Fibroblast of the aortic adventitia (primary cell): ENCODE measurements at regions not wholly inside any gene's neighbourhood (a gene's known extent, or its start where the extent isn't known, plus 50 kb on each side); places are given as distances from the start of the nearest gene placed in this dataset.

Source experiments
- DNase-seq: peaks from one replicate; pipeline ENCODE4 v3.0.0-alpha.2; 2010; ENCODE audit warnings: low read depth
- H3K4me3 ChIP-seq: 2 replicates; pipeline ENCODE4 v1.5.1; 2011; ENCODE audit warnings: low read depth, mild to moderate bottlenecking, control low read depth, low read length, moderate library complexity
- CTCF ChIP-seq: IDR thresholded peaks from 2 replicates; pipeline ENCODE4 v1.5.1; 2011; ENCODE audit warnings: mild to moderate bottlenecking, low read length, control low read depth, inconsistent platforms; ENCODE audit not compliant: insufficient read depth

GRCh38 chr7:84422790-84423189, 228.2 kb upstream of the SEMA3A start:
- TF ChIP-seq CTCF = no peak
- DNase-seq = peak; percentile 16
- H3K4me3 ChIP-seq = no peak overlapping the region

GRCh38 chr7:84412161-84412969, 217.8 kb upstream of the SEMA3A start:
- DNase-seq = peak; percentile 93
- no peak for TF ChIP-seq CTCF
- no peak overlapping the region for H3K4me3 ChIP-seq

GRCh38 chr7:84399661-84400060, 205.1 kb upstream of the SEMA3A start:
- no peak for TF ChIP-seq CTCF
- no peak for DNase-seq
- no peak overlapping the region for H3K4me3 ChIP-seq

GRCh38 chr7:84394219-84394618, 199.6 kb upstream of the SEMA3A start:
- H3K4me3 ChIP-seq = no peak overlapping the region
- no peak for DNase-seq
- no peak for TF ChIP-seq CTCF

- TF ChIP-seq CTCF = no peak
- no peak overlapping the region for H3K4me3 ChIP-seq
- peak; percentile 56 for DNase-seq
These were observed 199.2 kb upstream of the SEMA3A start for GRCh38 chr7:84393786-84394185.

GRCh38 chr7:84390845-84391244, 196.3 kb upstream of the SEMA3A start:
- TF ChIP-seq CTCF = no peak
- no peak overlapping the region for H3K4me3 ChIP-seq
- no peak for DNase-seq

GRCh38 chr7:84389242-84389641, 194.7 kb upstream of the SEMA3A start:
- no peak for DNase-seq
- TF ChIP-seq CTCF = no peak
- no peak overlapping the region for H3K4me3 ChIP-seq
